Activated T-cell treated with anti-CD3 and anti-CD28 coated beads, Interleukin-2, amount 50 U/mL, for 24 hours (primary cell): ENCODE measurements at regions not wholly inside any gene's neighbourhood (a gene's known extent, or its start where the extent isn't known, plus 50 kb on each side); places are given as distances from the start of the nearest gene placed in this dataset.

Experiments used
- DNase-seq: peaks from one replicate; pipeline ENCODE4 v3.0.0-alpha.2; 2020
- H3K27ac Mint-ChIP-seq: 2 replicates; pipeline ENCODE4 v1.8.0; 2020; ENCODE audit warnings: mild to moderate bottlenecking, mixed read lengths
- H3K27me3 Mint-ChIP-seq: 2 replicates; pipeline ENCODE4 v1.8.0; 2020; ENCODE audit warnings: mixed read lengths
- H3K36me3 Mint-ChIP-seq: 2 replicates; pipeline ENCODE4 v1.8.0; 2020; ENCODE audit warnings: low read depth, mixed read lengths
- H3K4me1 Mint-ChIP-seq: 2 replicates; pipeline ENCODE4 v1.8.0; 2020; ENCODE audit warnings: low read depth, mixed read lengths
- H3K4me3 Mint-ChIP-seq: 2 replicates; pipeline ENCODE4 v1.8.0; 2020; ENCODE audit warnings: mild to moderate bottlenecking, moderate library complexity, mixed read lengths
- H3K9me3 Mint-ChIP-seq: 2 replicates; pipeline ENCODE4 v1.8.0; 2020; ENCODE audit warnings: mixed read lengths

GRCh38 chrX:57848857-57849256 lies 61.4 kb downstream of the ZXDA start:
- no peaks in the 10 kb centered on the region for H3K4me1 Mint-ChIP-seq
- no peak for DNase-seq
- H3K4me3 Mint-ChIP-seq = no peak overlapping the region
- no peak overlapping the region for H3K27ac Mint-ChIP-seq
- H3K36me3 Mint-ChIP-seq = no peaks in the 10 kb centered on the region
- peaks cover 6% of the 10 kb centered on the region for H3K9me3 Mint-ChIP-seq
- peaks cover 41% of the 10 kb centered on the region for H3K27me3 Mint-ChIP-seq

- H3K4me3 Mint-ChIP-seq = no peak overlapping the region
- DNase-seq = no peak
- H3K9me3 Mint-ChIP-seq = no peaks in the 10 kb centered on the region
- H3K27ac Mint-ChIP-seq = no peak overlapping the region
- peaks cover 61% of the 10 kb centered on the region for H3K27me3 Mint-ChIP-seq
- no peaks in the 10 kb centered on the region for H3K36me3 Mint-ChIP-seq
- H3K4me1 Mint-ChIP-seq = peaks cover 1% of the 10 kb centered on the region
Observed at GRCh38 chrX:57822818-57823217, 87.4 kb downstream of the ZXDA start.

- H3K27ac Mint-ChIP-seq = no peak overlapping the region
- DNase-seq = no peak
- H3K4me3 Mint-ChIP-seq = no peak overlapping the region
- H3K27me3 Mint-ChIP-seq = peaks cover 61% of the 10 kb centered on the region
- peaks cover 1% of the 10 kb centered on the region for H3K4me1 Mint-ChIP-seq
- no peaks in the 10 kb centered on the region for H3K9me3 Mint-ChIP-seq
- H3K36me3 Mint-ChIP-seq = no peaks in the 10 kb centered on the region
Observed at GRCh38 chrX:57822398-57822797, 87.9 kb downstream of the ZXDA start.

- H3K27me3 Mint-ChIP-seq = peaks cover 60% of the 10 kb centered on the region
- no peak for DNase-seq
- H3K4me1 Mint-ChIP-seq = peaks cover 1% of the 10 kb centered on the region
- no peaks in the 10 kb centered on the region for H3K36me3 Mint-ChIP-seq
- no peak overlapping the region for H3K4me3 Mint-ChIP-seq
- no peak overlapping the region for H3K27ac Mint-ChIP-seq
- no peaks in the 10 kb centered on the region for H3K9me3 Mint-ChIP-seq
Observed at GRCh38 chrX:57821703-57822387, 88.4 kb downstream of the ZXDA start.

- H3K4me1 Mint-ChIP-seq = peaks cover 1% of the 10 kb centered on the region
- no peak overlapping the region for H3K27ac Mint-ChIP-seq
- H3K9me3 Mint-ChIP-seq = no peaks in the 10 kb centered on the region
- no peak overlapping the region for H3K4me3 Mint-ChIP-seq
- peaks cover 78% of the 10 kb centered on the region for H3K27me3 Mint-ChIP-seq
- H3K36me3 Mint-ChIP-seq = no peaks in the 10 kb centered on the region
- DNase-seq = no peak
Observed at GRCh38 chrX:57817302-57817701, 93.0 kb downstream of the ZXDA start.

GRCh38 chrX:57772637-57773036 lies 92.6 kb upstream of the NLRP2B start:
- H3K27me3 Mint-ChIP-seq = peaks cover 30% of the 10 kb centered on the region
- H3K36me3 Mint-ChIP-seq = no peaks in the 10 kb centered on the region
- H3K4me3 Mint-ChIP-seq = no peak overlapping the region

GRCh38 chrX:57771689-57772088 lies 91.6 kb upstream of the NLRP2B start:
- Mint-ChIP-seq H3K36me3 (no peaks in the 10 kb centered on the region), H3K27me3 (peaks cover 25% of the 10 kb centered on the region), H3K9me3 (no peaks in the 10 kb centered on the region), H3K4me1 (no peaks in the 10 kb centered on the region), H3K27ac (no peak overlapping the region), H3K4me3 (no peak overlapping the region)
- no peak for DNase-seq

More at GRCh38 chrX:57772637-57773036, 92.6 kb upstream of the NLRP2B start:
- DNase-seq = no peak
- H3K27ac Mint-ChIP-seq = no peak overlapping the region
- H3K9me3 Mint-ChIP-seq = no peaks in the 10 kb centered on the region
- no peaks in the 10 kb centered on the region for H3K4me1 Mint-ChIP-seq

- Mint-ChIP-seq H3K36me3 (no peaks in the 10 kb centered on the region), H3K4me3 (no peak overlapping the region), H3K9me3 (peaks cover 12% of the 10 kb centered on the region), H3K4me1 (no peaks in the 10 kb centered on the region), H3K27me3 (peaks cover 35% of the 10 kb centered on the region), H3K27ac (no peak overlapping the region)
- no peak for DNase-seq
Observed at GRCh38 chrX:57752866-57753265, 72.8 kb upstream of the NLRP2B start.

GRCh38 chrX:57741107-57741506 lies 61.0 kb upstream of the NLRP2B start:
- H3K9me3 Mint-ChIP-seq = no peaks in the 10 kb centered on the region
- no peak overlapping the region for H3K27ac Mint-ChIP-seq
- H3K27me3 Mint-ChIP-seq = peaks cover 51% of the 10 kb centered on the region
- no peak overlapping the region for H3K4me3 Mint-ChIP-seq
- DNase-seq = no peak
- H3K4me1 Mint-ChIP-seq = no peaks in the 10 kb centered on the region
- H3K36me3 Mint-ChIP-seq = no peaks in the 10 kb centered on the region

- H3K4me1 Mint-ChIP-seq = no peaks in the 10 kb centered on the region
- no peak overlapping the region for H3K27ac Mint-ChIP-seq
- H3K27me3 Mint-ChIP-seq = peaks cover 44% of the 10 kb centered on the region
- DNase-seq = no peak
- H3K36me3 Mint-ChIP-seq = no peaks in the 10 kb centered on the region
- no peaks in the 10 kb centered on the region for H3K9me3 Mint-ChIP-seq
- no peak overlapping the region for H3K4me3 Mint-ChIP-seq
Observed at GRCh38 chrX:57737881-57738280, 57.8 kb upstream of the NLRP2B start.
